ENCODE measurements at regions not wholly inside any gene's neighbourhood (a gene's known extent, or its start where the extent isn't known, plus 50 kb on each side); places are given as distances from the start of the nearest gene placed in this dataset.
"Not testable (repeated sequence)": the region's sequence is repeated elsewhere in the genome, so short reads cannot be mapped to it uniquely, and the experiment has no call there.

GRCh38 chr1:189269011-189269410 is 1208.7 kb downstream of the BRINP3 start:
- no peak for DNase-seq (ENCODE audit: low spot score)

GRCh38 chr1:189274267-189274666 is 1203.4 kb downstream of the BRINP3 start:
- DNase-seq (ENCODE audit: low spot score): no peak

- DNase-seq (ENCODE audit: low spot score): no peak
Measured at GRCh38 chr1:189275796-189276195, 1201.9 kb downstream of the BRINP3 start.

- DNase-seq (ENCODE audit: low spot score): no peak
Measured at GRCh38 chr1:189289346-189289745, 1188.3 kb downstream of the BRINP3 start.

- DNase-seq (ENCODE audit: low spot score): no peak
Measured at GRCh38 chr1:189301235-189301634, 1176.4 kb downstream of the BRINP3 start.

GRCh38 chr1:189305279-189305678 is 1172.4 kb downstream of the BRINP3 start:
- no peak for DNase-seq (ENCODE audit: low spot score)

- DNase-seq (ENCODE audit: low spot score): no peak
Measured at GRCh38 chr1:189311915-189312314, 1165.7 kb downstream of the BRINP3 start.

GRCh38 chr1:189312499-189312898 is 1165.2 kb downstream of the BRINP3 start:
- no peak for DNase-seq (ENCODE audit: low spot score)

- no peak for DNase-seq (ENCODE audit: low spot score)
Measured at GRCh38 chr1:189313488-189313887, 1164.2 kb downstream of the BRINP3 start.

GRCh38 chr1:189315035-189315901 is 1162.4 kb downstream of the BRINP3 start:
- no peak for DNase-seq (ENCODE audit: low spot score)

GRCh38 chr1:189323091-189323490 is 1154.6 kb downstream of the BRINP3 start:
- no peak for DNase-seq (ENCODE audit: low spot score)

- DNase-seq (ENCODE audit: low spot score): not testable (repeated sequence)
Measured at GRCh38 chr1:189331071-189331470, 1146.6 kb downstream of the BRINP3 start.

GRCh38 chr1:189336115-189337100 is 1141.3 kb downstream of the BRINP3 start:
- DNase-seq (ENCODE audit: low spot score): no peak

GRCh38 chr1:189349607-189350006 is 1128.1 kb downstream of the BRINP3 start:
- no peak for DNase-seq (ENCODE audit: low spot score)

GRCh38 chr1:189350983-189351616 is 1126.6 kb downstream of the BRINP3 start:
- no peak for DNase-seq (ENCODE audit: low spot score)

- DNase-seq (ENCODE audit: low spot score): no peak
Measured at GRCh38 chr1:189351960-189352359, 1125.7 kb downstream of the BRINP3 start.

GRCh38 chr1:189356206-189356605 is 1121.5 kb downstream of the BRINP3 start:
- no peak for DNase-seq (ENCODE audit: low spot score)

GRCh38 chr1:189357317-189357716 is 1120.3 kb downstream of the BRINP3 start:
- DNase-seq (ENCODE audit: low spot score): no peak

GRCh38 chr1:189369612-189370011 is 1108.1 kb downstream of the BRINP3 start:
- no peak for DNase-seq (ENCODE audit: low spot score)

- DNase-seq (ENCODE audit: low spot score): no peak
Measured at GRCh38 chr1:189374816-189375215, 1102.8 kb downstream of the BRINP3 start.

GRCh38 chr1:189405419-189405818 is 1072.2 kb downstream of the BRINP3 start:
- no peak for DNase-seq (ENCODE audit: low spot score)

Measured in mesenteric fat pad (tissue), 1 donor.